Calu3 (cell line): ENCODE measurements at regions not wholly inside any gene's neighbourhood (a gene's known extent, or its start where the extent isn't known, plus 50 kb on each side); places are given as distances from the start of the nearest gene placed in this dataset.

ENCODE experiments used
- BruUV-seq: library from RNA; stranded (reverse); fragments of 400-500 nt; replicated peaks from 2 replicates; lab custom pipeline; 2021; lab: Mats Ljungman, UMichigan
- CTCF ChIA-PET: fragments of 300-600 bp; sonication (Branson Sonifier 250); formaldehyde crosslinking; loops from one replicate; lab custom pipeline; 2022; ENCODE audit warnings: antibody characterized with exemption; lab: Charles Lee
- DNase-seq: peaks from one replicate; pipeline ENCODE4 v3.0.0; 2022
- H3K27ac Mint-ChIP-seq: one replicate; pipeline ENCODE4 v1.8.0; 2022; ENCODE audit warnings: mixed read lengths; ENCODE audit not compliant: unreplicated experiment
- H3K27me3 Mint-ChIP-seq: one replicate; pipeline ENCODE4 v1.8.0; 2022; ENCODE audit warnings: mixed read lengths; ENCODE audit not compliant: unreplicated experiment
- H3K36me3 Mint-ChIP-seq: one replicate; pipeline ENCODE4 v1.8.0; 2022; ENCODE audit warnings: mild to moderate bottlenecking, moderate library complexity, mixed read lengths; ENCODE audit not compliant: insufficient read depth, unreplicated experiment
- H3K4me1 Mint-ChIP-seq: one replicate; pipeline ENCODE4 v1.8.0; 2022; ENCODE audit warnings: mild to moderate bottlenecking, low read depth, mixed read lengths; ENCODE audit not compliant: unreplicated experiment
- H3K4me3 Mint-ChIP-seq: one replicate; pipeline ENCODE4 v1.8.0; 2022; ENCODE audit warnings: mild to moderate bottlenecking, low read depth, moderate library complexity, mixed read lengths; ENCODE audit not compliant: unreplicated experiment
- H3K9me3 Mint-ChIP-seq: one replicate; pipeline ENCODE4 v1.8.0; 2022; ENCODE audit warnings: low read depth, mixed read lengths; ENCODE audit not compliant: unreplicated experiment
- CTCF ChIP-seq: fragments of 200-600 bp; IDR thresholded peaks from one replicate; pipeline ENCODE4 v1.8.0; 2022; ENCODE audit warnings: antibody characterized with exemption; ENCODE audit not compliant: unreplicated experiment
- intact Hi-C: fragments of 100-400 bp; cut with micrococcal nuclease; formaldehyde crosslinking; loops from one replicate; pipeline ENCODE4 v1.10.0; 2022; ENCODE audit not compliant: unreplicated experiment

GRCh38 chr13:78198419-78198818 lies 279.8 kb upstream of the EDNRB start:
- no peak for DNase-seq
- Mint-ChIP-seq H3K27ac (no peak overlapping the region), H3K9me3 (no peaks in the 10 kb centered on the region), H3K36me3 (no peaks in the 10 kb centered on the region), H3K4me3 (no peak overlapping the region), H3K4me1 (no peaks in the 10 kb centered on the region), H3K27me3 (no peaks in the 10 kb centered on the region)
- CTCF ChIA-PET: no interaction called here
- no TSS peak for BruUV-seq
- no peak for TF ChIP-seq CTCF
- intact Hi-C loops: no loop called here

GRCh38 chr13:78197231-78197630 lies 278.6 kb upstream of the EDNRB start:
- Mint-ChIP-seq H3K36me3 (no peaks in the 10 kb centered on the region), H3K4me3 (no peak overlapping the region), H3K9me3 (no peaks in the 10 kb centered on the region), H3K4me1 (no peaks in the 10 kb centered on the region), H3K27me3 (no peaks in the 10 kb centered on the region), H3K27ac (no peak overlapping the region)
- TF ChIP-seq CTCF: no peak
- intact Hi-C loops: no loop called here
- no TSS peak for BruUV-seq
- CTCF ChIA-PET: no interaction called here
- DNase-seq: no peak

- Mint-ChIP-seq H3K4me3 (no peak overlapping the region), H3K36me3 (no peaks in the 10 kb centered on the region), H3K9me3 (no peaks in the 10 kb centered on the region), H3K27ac (no peak overlapping the region), H3K27me3 (no peaks in the 10 kb centered on the region), H3K4me1 (no peaks in the 10 kb centered on the region)
- no TSS peak for BruUV-seq
- no peak for DNase-seq
- CTCF ChIA-PET: no interaction called here
- TF ChIP-seq CTCF: no peak
- intact Hi-C loops: no loop called here
Measured at GRCh38 chr13:78194904-78195639, 276.4 kb upstream of the EDNRB start.

GRCh38 chr13:78193846-78194245 lies 275.2 kb upstream of the EDNRB start:
- H3K9me3 Mint-ChIP-seq: no peaks in the 10 kb centered on the region
- H3K27ac Mint-ChIP-seq: no peak overlapping the region
- intact Hi-C loops: no loop called here
- no peaks in the 10 kb centered on the region for H3K27me3 Mint-ChIP-seq
- no peaks in the 10 kb centered on the region for H3K36me3 Mint-ChIP-seq
- DNase-seq: no peak
- H3K4me3 Mint-ChIP-seq: no peak overlapping the region
- CTCF ChIA-PET: no interaction called here
- TF ChIP-seq CTCF: no peak
- BruUV-seq: no TSS peak
- H3K4me1 Mint-ChIP-seq: no peaks in the 10 kb centered on the region
